HEK293 (cell line): ENCODE measurements at regions not wholly inside any gene's neighbourhood (a gene's known extent, or its start where the extent isn't known, plus 50 kb on each side); places are given as distances from the start of the nearest gene placed in this dataset.

Source experiments
- CTCF ChIA-PET: fragments of 350-600 bp; formaldehyde crosslinking; extraction: SDS; loops from one replicate; lab custom pipeline; 2021; ENCODE audit warnings: antibody characterized with exemption; lab: Yijun Ruan, JAX
- POLR2A ChIA-PET: fragments of 300-600 bp; formaldehyde crosslinking; extraction: SDS; loops from one replicate; lab custom pipeline; 2020; ENCODE audit warnings: antibody characterized with exemption, inconsistent platforms; lab: Yijun Ruan, JAX
- H3K27ac ChIP-seq: fragments of 200-500 bp; sonication (Bioruptor generic); 2 replicates; pipeline ENCODE4 v1.5.1; 2014; ENCODE audit warnings: low read depth, low read length, control low read depth, inconsistent platforms; ENCODE audit errors: extremely low read depth
- H3K36me3 ChIP-seq, 2 experiments: fragments of 200-500 bp in 1 of 2; sonication (Bioruptor generic) in 1 of 2; 1 replicate in 1 of 2; 2 replicates in 1 of 2; pipeline ENCODE4 v1.5.1; 2014 to 2017; ENCODE audit warnings: inconsistent platforms in 2 of 2, low read length in 2 of 2; ENCODE audit not compliant: control insufficient read depth in 2 of 2, insufficient read depth in 1 of 2
- H3K4me1 ChIP-seq: fragments of 200-500 bp; sonication (Bioruptor generic); 2 replicates; pipeline ENCODE4 v1.5.1; 2014; ENCODE audit warnings: mild to moderate bottlenecking, low read length, inconsistent platforms; ENCODE audit not compliant: control insufficient read depth, insufficient read depth
- H3K4me3 ChIP-seq: 2 replicates; pipeline ENCODE4 v1.5.1; 2011; ENCODE audit warnings: low read depth, mild to moderate bottlenecking, control low read depth, low read length, moderate library complexity
- H3K9me3 ChIP-seq: fragments of 200-500 bp; sonication (Bioruptor generic); 2 replicates; pipeline ENCODE4 v1.5.1; 2014; ENCODE audit warnings: low read depth, low read length, inconsistent platforms; ENCODE audit not compliant: control insufficient read depth, insufficient read depth
- GLI4 ChIP-seq: fragments of 450-650 bp; formaldehyde crosslinking; IDR thresholded peaks from 2 replicates; pipeline ENCODE4 v1.5.1; 2016; ENCODE audit warnings: missing biosample characterization, missing genetic modification characterization
- GLIS2 ChIP-seq: fragments of 450-650 bp; formaldehyde crosslinking; IDR thresholded peaks from 2 replicates; pipeline ENCODE4 v1.5.1; 2016; ENCODE audit warnings: missing biosample characterization, missing genetic modification characterization
- HOXC10 ChIP-seq: sonication (generic); formaldehyde crosslinking; IDR thresholded peaks from 2 replicates; pipeline ENCODE4 v1.8.1; 2023; ENCODE audit warnings: mild to moderate bottlenecking, missing genetic modification reagents
- OSR2 ChIP-seq: fragments of 450-650 bp; formaldehyde crosslinking; IDR thresholded peaks from 2 replicates; pipeline ENCODE4 v1.5.1; 2016; ENCODE audit warnings: missing biosample characterization, missing genetic modification characterization
- PBX3 ChIP-seq: sonication (generic); formaldehyde crosslinking; IDR thresholded peaks from 2 replicates; pipeline ENCODE4 v1.8.1; 2022; ENCODE audit warnings: mild to moderate bottlenecking, moderate library complexity, missing genetic modification reagents
- PRDM6 ChIP-seq: fragments of 450-650 bp; formaldehyde crosslinking; IDR thresholded peaks from 2 replicates; pipeline ENCODE4 v1.5.1; 2017; ENCODE audit warnings: missing biosample characterization, missing genetic modification characterization
- REST ChIP-seq: fragments of 450-650 bp; formaldehyde crosslinking; IDR thresholded peaks from 2 replicates; pipeline ENCODE4 v1.5.1; 2016; ENCODE audit warnings: missing biosample characterization, missing genetic modification characterization
- SCRT1 ChIP-seq: fragments of 450-650 bp; formaldehyde crosslinking; IDR thresholded peaks from 2 replicates; pipeline ENCODE4 v1.5.1; 2016; ENCODE audit warnings: missing biosample characterization, missing genetic modification characterization, borderline replicate concordance
- SETDB1 ChIP-seq: IDR thresholded peaks from one replicate; pipeline ENCODE4 v1.6.1; 2017; ENCODE audit warnings: mild to moderate bottlenecking, low read length, moderate library complexity, mixed read lengths; ENCODE audit not compliant: insufficient read length
- ZBTB20 ChIP-seq: fragments of 450-650 bp; formaldehyde crosslinking; IDR thresholded peaks from 2 replicates; pipeline ENCODE4 v1.5.1; 2016; ENCODE audit warnings: missing biosample characterization, missing genetic modification characterization
- ZFHX2 ChIP-seq: fragments of 450-650 bp; formaldehyde crosslinking; conservative IDR thresholded peaks from 2 replicates; pipeline ENCODE4 v1.5.1; 2016; ENCODE audit warnings: missing biosample characterization, missing genetic modification characterization
- ZFP37 ChIP-seq: fragments of 450-650 bp; formaldehyde crosslinking; IDR thresholded peaks from 2 replicates; pipeline ENCODE4 v1.5.1; 2016; ENCODE audit warnings: missing biosample characterization, missing genetic modification characterization
- ZNF10 ChIP-seq: fragments of 450-650 bp; formaldehyde crosslinking; IDR thresholded peaks from 2 replicates; pipeline ENCODE4 v1.5.1; 2017; ENCODE audit warnings: missing biosample characterization, missing genetic modification characterization
- ZNF132 ChIP-seq: fragments of 450-650 bp; formaldehyde crosslinking; IDR thresholded peaks from 2 replicates; pipeline ENCODE4 v1.5.1; 2017; ENCODE audit warnings: missing biosample characterization, missing genetic modification characterization, borderline replicate concordance
- ZNF138 ChIP-seq: fragments of 450-650 bp; formaldehyde crosslinking; IDR thresholded peaks from 2 replicates; pipeline ENCODE4 v1.5.1; 2016; ENCODE audit warnings: missing biosample characterization, missing genetic modification characterization, borderline replicate concordance
- ZNF169 ChIP-seq: fragments of 450-650 bp; formaldehyde crosslinking; IDR thresholded peaks from 2 replicates; pipeline ENCODE4 v1.5.1; 2016; ENCODE audit warnings: missing biosample characterization, missing genetic modification characterization
- ZNF2 ChIP-seq: fragments of 450-650 bp; formaldehyde crosslinking; IDR thresholded peaks from 2 replicates; pipeline ENCODE4 v1.5.1; 2016; ENCODE audit warnings: missing biosample characterization, missing genetic modification characterization
- ZNF202 ChIP-seq: fragments of 450-650 bp; formaldehyde crosslinking; IDR thresholded peaks from 2 replicates; pipeline ENCODE4 v1.5.1; 2016; ENCODE audit warnings: missing biosample characterization, missing genetic modification characterization, borderline replicate concordance
- ZNF302 ChIP-seq: fragments of 450-650 bp; formaldehyde crosslinking; IDR thresholded peaks from 2 replicates; pipeline ENCODE4 v1.5.1; 2016; ENCODE audit warnings: missing biosample characterization, missing genetic modification characterization, low read depth
- ZNF354C ChIP-seq: fragments of 450-650 bp; formaldehyde crosslinking; IDR thresholded peaks from 2 replicates; pipeline ENCODE4 v1.5.1; 2016; ENCODE audit warnings: missing biosample characterization, missing genetic modification characterization, low read depth, borderline replicate concordance
- ZNF548 ChIP-seq: fragments of 450-650 bp; formaldehyde crosslinking; IDR thresholded peaks from 2 replicates; pipeline ENCODE4 v1.5.1; 2016; ENCODE audit warnings: missing biosample characterization, missing genetic modification characterization
- ZNF704 ChIP-seq: fragments of 450-650 bp; formaldehyde crosslinking; IDR thresholded peaks from 2 replicates; pipeline ENCODE4 v1.5.1; 2016; ENCODE audit warnings: missing biosample characterization, missing genetic modification characterization
- ZNF785 ChIP-seq: fragments of 450-650 bp; formaldehyde crosslinking; IDR thresholded peaks from 2 replicates; pipeline ENCODE4 v1.5.1; 2016; ENCODE audit warnings: missing biosample characterization, missing genetic modification characterization
- ZNF791 ChIP-seq: fragments of 450-650 bp; formaldehyde crosslinking; IDR thresholded peaks from 2 replicates; pipeline ENCODE4 v1.5.1; 2016; ENCODE audit warnings: missing biosample characterization, missing genetic modification characterization
- ZNF792 ChIP-seq: fragments of 450-650 bp; formaldehyde crosslinking; IDR thresholded peaks from 2 replicates; pipeline ENCODE4 v1.5.1; 2016; ENCODE audit warnings: missing biosample characterization, missing genetic modification characterization
- ZNF837 ChIP-seq: fragments of 450-650 bp; formaldehyde crosslinking; IDR thresholded peaks from 2 replicates; pipeline ENCODE4 v1.5.1; 2016; ENCODE audit warnings: missing biosample characterization, missing genetic modification characterization
- TF ChIP-seq, protein P1 (sequence below): fragments of 450-650 bp; formaldehyde crosslinking; IDR thresholded peaks from 2 replicates; pipeline ENCODE4 v1.5.1; 2016; ENCODE audit warnings: missing biosample characterization, missing genetic modification characterization
- TF ChIP-seq, protein P2 (sequence below): fragments of 450-650 bp; formaldehyde crosslinking; IDR thresholded peaks from 2 replicates; pipeline ENCODE4 v1.5.1; 2016; ENCODE audit warnings: missing biosample characterization, missing genetic modification characterization
- TF ChIP-seq, protein P3 (sequence below): fragments of 450-650 bp; formaldehyde crosslinking; IDR thresholded peaks from 2 replicates; pipeline ENCODE4 v1.5.1; 2017; ENCODE audit warnings: missing biosample characterization, mild to moderate bottlenecking, missing genetic modification characterization, moderate library complexity

DNA sequence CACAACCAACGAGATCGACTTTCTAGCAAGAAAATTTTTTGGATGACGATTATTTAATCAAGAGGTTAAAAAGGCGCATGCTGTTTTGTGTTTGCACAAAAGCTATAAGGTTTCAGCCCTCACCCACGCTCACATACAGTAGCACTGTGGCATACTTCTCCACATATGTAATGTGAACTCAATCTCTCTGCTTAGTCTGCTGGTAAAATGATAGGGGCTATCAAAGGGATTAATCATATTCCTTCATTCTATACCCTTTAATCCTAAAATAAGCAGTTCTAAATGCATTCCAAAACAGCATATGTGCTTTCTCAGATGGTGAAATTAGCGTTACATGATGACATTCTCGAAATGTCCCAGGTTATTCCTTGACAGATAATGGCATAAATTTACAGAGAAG lies 196.9 kb upstream of the PRICKLE2 start:
- ChIA-PET CTCF (interaction anchor here (0.5 kb wide), 1 partner anchor 52 kb away, joined by 3 read pairs; no protein-coding TSS in a partner anchor), POLR2A (no interaction called here)
- peaks cover 3% of the 10 kb centered on the region; the same call in 1 of the 2 replicates for H3K4me1 ChIP-seq
- no peaks in the 10 kb centered on the region for H3K36me3 ChIP-seq
- H3K4me3 ChIP-seq, result no peak overlapping the region
- no peak overlapping the region for H3K27ac ChIP-seq
- H3K9me3 ChIP-seq, result no peaks in the 10 kb centered on the region
- TF ChIP-seq, protein P1, sequence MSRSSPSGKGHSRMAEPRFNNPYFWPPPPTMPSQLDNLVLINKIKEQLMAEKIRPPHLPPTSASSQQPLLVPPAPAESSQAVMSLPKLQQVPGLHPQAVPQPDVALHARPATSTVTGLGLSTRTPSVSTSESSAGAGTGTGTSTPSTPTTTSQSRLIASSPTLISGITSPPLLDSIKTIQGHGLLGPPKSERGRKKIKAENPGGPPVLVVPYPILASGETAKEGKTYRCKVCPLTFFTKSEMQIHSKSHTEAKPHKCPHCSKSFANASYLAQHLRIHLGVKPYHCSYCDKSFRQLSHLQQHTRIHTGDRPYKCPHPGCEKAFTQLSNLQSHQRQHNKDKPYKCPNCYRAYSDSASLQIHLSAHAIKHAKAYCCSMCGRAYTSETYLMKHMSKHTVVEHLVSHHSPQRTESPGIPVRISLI, result no peak
- TF ChIP-seq ZNF548 (no peak), HOXC10 (no peak), ZNF2 (tag by site-specific recombination) (no peak), ZNF791 (tag by site-specific recombination) (no peak), ZNF10 (tag by site-specific recombination) (no peak), ZFP37 (tag by site-specific recombination) (no peak), OSR2 (tag by site-specific recombination) (peak; percentile 95), SCRT1 (no peak), ZNF169 (tag by site-specific recombination) (no peak), ZNF354C (tag by site-specific recombination) (no peak), ZNF704 (tag by site-specific recombination) (no peak), ZNF302 (tag by site-specific recombination) (no peak), ZNF202 (no peak), ZNF837 (no peak), GLI4 (tag by site-specific recombination) (no peak), ZNF132 (no peak), SETDB1 (no peak), PBX3 (CRISPR knock-in tag) (no peak), ZFHX2 (tag by site-specific recombination) (peak; percentile 65), REST (no peak), ZNF138 (tag by site-specific recombination) (no peak), ZNF785 (tag by site-specific recombination) (no peak), PRDM6 (tag by site-specific recombination) (peak; percentile 64), ZBTB20 (tag by site-specific recombination) (no peak), GLIS2 (tag by site-specific recombination) (no peak), ZNF792 (tag by site-specific recombination) (no peak)
- TF ChIP-seq, protein P2, sequence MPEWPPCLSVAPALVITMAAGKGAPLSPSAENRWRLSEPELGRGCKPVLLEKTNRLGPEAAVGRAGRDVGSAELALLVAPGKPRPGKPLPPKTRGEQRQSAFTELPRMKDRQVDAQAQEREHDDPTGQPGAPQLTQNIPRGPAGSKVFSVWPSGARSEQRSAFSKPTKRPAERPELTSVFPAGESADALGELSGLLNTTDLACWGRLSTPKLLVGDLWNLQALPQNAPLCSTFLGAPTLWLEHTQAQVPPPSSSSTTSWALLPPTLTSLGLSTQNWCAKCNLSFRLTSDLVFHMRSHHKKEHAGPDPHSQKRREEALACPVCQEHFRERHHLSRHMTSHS (tag by site-specific recombination), result no peak
- TF ChIP-seq, protein P3, sequence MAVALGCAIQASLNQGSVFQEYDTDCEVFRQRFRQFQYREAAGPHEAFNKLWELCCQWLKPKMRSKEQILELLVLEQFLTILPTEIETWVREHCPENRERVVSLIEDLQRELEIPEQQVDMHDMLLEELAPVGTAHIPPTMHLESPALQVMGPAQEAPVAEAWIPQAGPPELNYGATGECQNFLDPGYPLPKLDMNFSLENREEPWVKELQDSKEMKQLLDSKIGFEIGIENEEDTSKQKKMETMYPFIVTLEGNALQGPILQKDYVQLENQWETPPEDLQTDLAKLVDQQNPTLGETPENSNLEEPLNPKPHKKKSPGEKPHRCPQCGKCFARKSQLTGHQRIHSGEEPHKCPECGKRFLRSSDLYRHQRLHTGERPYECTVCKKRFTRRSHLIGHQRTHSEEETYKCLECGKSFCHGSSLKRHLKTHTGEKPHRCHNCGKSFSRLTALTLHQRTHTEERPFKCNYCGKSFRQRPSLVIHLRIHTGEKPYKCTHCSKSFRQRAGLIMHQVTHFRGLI (tag by site-specific recombination), result no peak
